ENCODE measurements at regions not wholly inside any gene's neighbourhood (a gene's known extent, or its start where the extent isn't known, plus 50 kb on each side); places are given as distances from the start of the nearest gene placed in this dataset.

DNA sequence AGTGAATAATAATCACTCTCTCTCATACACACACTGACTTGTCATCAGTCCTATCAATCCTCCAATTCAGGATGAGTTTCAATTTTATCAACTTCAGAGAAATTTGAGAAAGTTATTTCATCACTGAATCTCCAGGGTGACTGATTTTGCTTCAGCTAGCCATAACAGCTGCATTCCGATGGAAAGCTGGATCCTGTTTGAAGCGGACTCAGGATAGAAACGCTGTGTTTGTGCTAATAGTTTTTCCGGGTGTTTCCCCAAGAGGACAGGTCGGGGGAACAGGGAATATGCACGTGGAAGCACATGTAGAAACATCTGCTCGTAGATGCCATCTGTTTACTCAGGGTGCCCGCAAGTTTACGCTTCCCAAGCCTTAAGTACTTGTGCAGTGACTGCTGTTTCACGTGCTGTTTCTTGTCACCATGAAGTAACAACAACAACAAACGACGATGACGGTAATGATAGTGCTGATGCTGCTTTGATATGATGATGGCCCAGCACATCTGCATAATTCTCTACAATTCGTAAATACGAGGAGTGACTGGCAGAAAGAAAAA lies 263.7 kb upstream of the DAPK1 start:
- no peak for TF ChIP-seq POLR2A (IDR thresholded peaks at IDR 0.05)
- no peak for TF ChIP-seq CTCF (IDR thresholded peaks at IDR 0.05)

Data from stomach (tissue), 4 donors.